GM13977 (cell line): ENCODE measurements at regions not wholly inside any gene's neighbourhood (a gene's known extent, or its start where the extent isn't known, plus 50 kb on each side); places are given as distances from the start of the nearest gene placed in this dataset.
"Not testable (repeated sequence)": the region's sequence is repeated elsewhere in the genome, so short reads cannot be mapped to it uniquely, and the experiment has no call there.

Source experiments
- DNase-seq: peaks from one replicate; pipeline ENCODE4 v3.0.0; 2012; ENCODE audit warnings: low spot score
- in situ Hi-C: fragments of 300-500 bp; cut with MboI; formaldehyde crosslinking; loops from one replicate; pipeline ENCODE4 v1.12.0; 2022; ENCODE audit warnings: low sequenced_read_pairs, low pct_unique_long_range_greater_than_20kb, mixed read lengths, inconsistent platforms; ENCODE audit not compliant: unreplicated experiment
- TF ChIP-seq, protein P1 (sequence below): IDR thresholded peaks from 2 replicates; pipeline ENCODE4 v1.5.1; 2012; ENCODE audit warnings: mild to moderate bottlenecking, control low read depth; ENCODE audit not compliant: insufficient read depth; ENCODE audit errors: extremely low read depth, missing control alignments

DNA sequence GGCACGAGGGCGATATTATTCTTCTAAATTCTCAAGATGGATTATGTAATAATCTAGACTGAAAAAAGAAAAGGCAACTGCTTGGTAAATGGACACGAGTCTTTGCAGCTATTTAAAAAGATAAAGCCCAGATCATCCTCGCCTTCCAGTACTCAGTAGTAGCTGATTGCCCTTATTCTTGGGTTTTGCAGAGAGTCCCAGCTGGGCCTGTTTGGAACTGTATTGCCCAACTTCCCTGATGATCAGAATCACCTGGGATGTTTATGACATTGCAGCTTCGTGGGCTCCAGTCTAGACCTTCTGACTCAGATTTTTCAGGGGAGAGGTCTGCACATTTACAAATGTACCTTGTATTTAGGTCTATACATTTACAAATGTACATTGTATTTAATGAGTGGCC is 213.5 kb downstream of the RAB11FIP4 start:
- DNase-seq = no peak
- TF ChIP-seq, protein P1, sequence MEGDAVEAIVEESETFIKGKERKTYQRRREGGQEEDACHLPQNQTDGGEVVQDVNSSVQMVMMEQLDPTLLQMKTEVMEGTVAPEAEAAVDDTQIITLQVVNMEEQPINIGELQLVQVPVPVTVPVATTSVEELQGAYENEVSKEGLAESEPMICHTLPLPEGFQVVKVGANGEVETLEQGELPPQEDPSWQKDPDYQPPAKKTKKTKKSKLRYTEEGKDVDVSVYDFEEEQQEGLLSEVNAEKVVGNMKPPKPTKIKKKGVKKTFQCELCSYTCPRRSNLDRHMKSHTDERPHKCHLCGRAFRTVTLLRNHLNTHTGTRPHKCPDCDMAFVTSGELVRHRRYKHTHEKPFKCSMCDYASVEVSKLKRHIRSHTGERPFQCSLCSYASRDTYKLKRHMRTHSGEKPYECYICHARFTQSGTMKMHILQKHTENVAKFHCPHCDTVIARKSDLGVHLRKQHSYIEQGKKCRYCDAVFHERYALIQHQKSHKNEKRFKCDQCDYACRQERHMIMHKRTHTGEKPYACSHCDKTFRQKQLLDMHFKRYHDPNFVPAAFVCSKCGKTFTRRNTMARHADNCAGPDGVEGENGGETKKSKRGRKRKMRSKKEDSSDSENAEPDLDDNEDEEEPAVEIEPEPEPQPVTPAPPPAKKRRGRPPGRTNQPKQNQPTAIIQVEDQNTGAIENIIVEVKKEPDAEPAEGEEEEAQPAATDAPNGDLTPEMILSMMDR = no peak
- in situ Hi-C loops = no loop called here

GRCh38 chr17:31600144-31600543 is 208.7 kb downstream of the RAB11FIP4 start:
- DNase-seq, in situ Hi-C loops: not testable (repeated sequence)

DNA sequence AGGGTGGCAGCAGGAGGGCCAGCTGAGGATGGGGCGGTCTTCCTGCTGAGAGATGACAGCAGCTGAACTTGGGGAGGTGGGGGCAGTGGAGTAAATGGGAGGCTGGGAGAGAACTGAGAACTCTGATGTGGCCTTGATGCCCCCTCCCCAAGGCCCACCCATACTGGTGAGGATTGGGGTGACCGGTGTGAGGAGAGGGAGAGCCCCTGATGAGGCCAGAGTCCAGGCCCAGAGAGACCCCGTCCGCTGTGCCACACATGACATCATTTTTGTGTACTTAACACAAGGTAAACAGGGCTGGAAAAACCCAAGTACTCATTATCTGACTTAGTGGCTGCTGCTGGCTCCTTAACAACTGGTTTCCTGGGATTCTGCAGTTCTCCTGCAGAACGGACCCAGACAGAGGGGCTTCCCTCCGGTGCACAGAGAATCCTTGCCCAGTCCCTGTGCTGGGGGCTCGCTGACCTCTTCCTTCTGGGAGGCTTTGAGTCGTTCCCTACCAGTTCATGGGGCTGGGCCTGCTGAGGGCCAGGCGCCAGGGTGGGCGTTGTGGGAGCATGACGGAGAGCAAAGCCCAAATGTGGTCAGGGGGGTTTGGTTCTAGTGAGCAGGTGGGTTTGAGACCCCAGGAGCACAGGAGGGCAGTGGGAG is 207.6 kb downstream of the RAB11FIP4 start:
- TF ChIP-seq, protein P1 = no peak
- no peak for DNase-seq
- in situ Hi-C loops = no loop called here

DNA sequence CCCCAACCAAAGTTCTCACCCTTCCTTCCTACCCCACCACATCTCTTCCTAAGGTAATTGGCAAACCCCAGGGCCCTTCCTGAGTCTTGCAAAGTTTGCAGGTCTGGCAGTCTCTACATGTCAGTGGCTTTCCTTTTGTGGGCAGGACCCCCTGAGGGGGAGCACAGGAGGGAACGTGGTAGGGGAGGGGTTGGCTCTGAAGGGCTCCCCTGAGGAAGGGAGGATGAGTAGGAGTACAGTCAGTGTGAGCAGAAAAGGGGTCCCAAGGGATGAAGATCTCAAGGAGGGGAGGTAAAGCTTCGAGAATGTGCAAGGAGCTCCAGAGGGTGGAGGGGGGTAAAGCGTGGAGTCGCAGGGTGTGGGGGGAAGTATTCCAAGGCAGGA is 206.9 kb downstream of the RAB11FIP4 start:
- TF ChIP-seq, protein P1 = no peak
- no peak for DNase-seq
- in situ Hi-C loops = no loop called here

GRCh38 chr17:31597646-31598398 is 206.3 kb downstream of the RAB11FIP4 start:
- DNase-seq = no peak
- in situ Hi-C loops = no loop called here
- TF ChIP-seq, protein P1 = no peak

GRCh38 chr17:31596382-31597323 is 205.2 kb downstream of the RAB11FIP4 start:
- in situ Hi-C loops = no loop called here
- TF ChIP-seq, protein P1 = no peak
- DNase-seq = peak; percentile 53
